ENCODE measurements at regions not wholly inside any gene's neighbourhood (a gene's known extent, or its start where the extent isn't known, plus 50 kb on each side); places are given as distances from the start of the nearest gene placed in this dataset.
"Not testable (repeated sequence)": the region's sequence is repeated elsewhere in the genome, so short reads cannot be mapped to it uniquely, and the experiment has no call there.

DNA sequence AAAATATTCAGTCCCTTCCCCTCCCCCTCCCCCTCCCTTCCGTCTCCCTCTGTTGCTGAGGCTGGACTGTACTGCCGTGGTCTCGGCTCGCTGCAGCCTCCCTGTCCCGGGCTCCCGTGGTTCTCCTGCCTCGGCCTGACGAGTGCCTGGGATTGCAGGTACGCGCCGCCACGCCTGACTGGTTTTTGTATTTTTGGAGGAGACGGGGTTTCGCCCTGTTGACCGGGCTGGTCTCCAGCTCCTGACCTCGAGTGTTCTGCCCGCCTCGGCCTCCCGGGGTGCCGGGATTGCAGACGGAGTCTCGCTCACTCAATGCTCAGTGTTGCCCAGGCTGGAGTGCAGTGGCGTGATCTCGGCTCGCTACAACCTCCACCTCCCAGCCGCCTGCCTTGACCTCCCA, 135.5 kb upstream of the PROKR2 start:
- TF ChIP-seq, protein P1, sequence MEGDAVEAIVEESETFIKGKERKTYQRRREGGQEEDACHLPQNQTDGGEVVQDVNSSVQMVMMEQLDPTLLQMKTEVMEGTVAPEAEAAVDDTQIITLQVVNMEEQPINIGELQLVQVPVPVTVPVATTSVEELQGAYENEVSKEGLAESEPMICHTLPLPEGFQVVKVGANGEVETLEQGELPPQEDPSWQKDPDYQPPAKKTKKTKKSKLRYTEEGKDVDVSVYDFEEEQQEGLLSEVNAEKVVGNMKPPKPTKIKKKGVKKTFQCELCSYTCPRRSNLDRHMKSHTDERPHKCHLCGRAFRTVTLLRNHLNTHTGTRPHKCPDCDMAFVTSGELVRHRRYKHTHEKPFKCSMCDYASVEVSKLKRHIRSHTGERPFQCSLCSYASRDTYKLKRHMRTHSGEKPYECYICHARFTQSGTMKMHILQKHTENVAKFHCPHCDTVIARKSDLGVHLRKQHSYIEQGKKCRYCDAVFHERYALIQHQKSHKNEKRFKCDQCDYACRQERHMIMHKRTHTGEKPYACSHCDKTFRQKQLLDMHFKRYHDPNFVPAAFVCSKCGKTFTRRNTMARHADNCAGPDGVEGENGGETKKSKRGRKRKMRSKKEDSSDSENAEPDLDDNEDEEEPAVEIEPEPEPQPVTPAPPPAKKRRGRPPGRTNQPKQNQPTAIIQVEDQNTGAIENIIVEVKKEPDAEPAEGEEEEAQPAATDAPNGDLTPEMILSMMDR (IDR thresholded peaks at IDR 0.05) = not testable (repeated sequence)
- not testable (repeated sequence) for TF ChIP-seq EZH2 (IDR thresholded peaks at IDR 0.05; ENCODE audit: borderline replicate concordance, insufficient read depth, low read depth, low read length, poor library complexity, severe bottlenecking)
